Ishikawa (cell line): ENCODE measurements at regions not wholly inside any gene's neighbourhood (a gene's known extent, or its start where the extent isn't known, plus 50 kb on each side); places are given as distances from the start of the nearest gene placed in this dataset.

Experiments used
- CEBPB ChIP-seq: IDR thresholded peaks from 2 replicates; pipeline ENCODE4 v1.6.1; 2012
- CREB1 ChIP-seq: IDR thresholded peaks from 2 replicates; pipeline ENCODE4 v1.6.1; 2012; ENCODE audit warnings: low read depth
- EGR1 ChIP-seq: IDR thresholded peaks from 2 replicates; pipeline ENCODE4 v1.6.1; 2012
- EP300 ChIP-seq: IDR thresholded peaks from 2 replicates; pipeline ENCODE4 v1.6.1; 2012; ENCODE audit warnings: borderline replicate concordance
- FOXM1 ChIP-seq: IDR thresholded peaks from 2 replicates; pipeline ENCODE4 v1.6.1; 2012; ENCODE audit warnings: low read depth, borderline replicate concordance
- MAX ChIP-seq: IDR thresholded peaks from 2 replicates; pipeline ENCODE4 v1.6.1; 2012
- NFIC ChIP-seq: IDR thresholded peaks from 2 replicates; pipeline ENCODE4 v1.6.1; 2012
- RAD21 ChIP-seq: IDR thresholded peaks from 2 replicates; pipeline ENCODE4 v1.6.1; 2012; ENCODE audit warnings: low read depth
- REST ChIP-seq: IDR thresholded peaks from 2 replicates; pipeline ENCODE4 v1.6.1; 2012; ENCODE audit warnings: low read depth, mild to moderate bottlenecking
- TAF1 ChIP-seq: IDR thresholded peaks from 2 replicates; pipeline ENCODE4 v1.6.1; 2012; ENCODE audit warnings: low read depth, mild to moderate bottlenecking
- TCF12 ChIP-seq: IDR thresholded peaks from 2 replicates; pipeline ENCODE4 v1.6.1; 2012; ENCODE audit warnings: low read depth
- TEAD4 ChIP-seq: IDR thresholded peaks from 2 replicates; pipeline ENCODE4 v1.6.1; 2012
- USF1 ChIP-seq: IDR thresholded peaks from 2 replicates; pipeline ENCODE4 v1.6.1; 2012
- YY1 ChIP-seq: IDR thresholded peaks from 2 replicates; pipeline ENCODE4 v1.6.1; 2012; ENCODE audit warnings: low read depth
- ZBTB7A ChIP-seq: IDR thresholded peaks from 2 replicates; pipeline ENCODE4 v1.6.1; 2012; ENCODE audit warnings: low read depth

GRCh38 chr22:48754611-48755058 is 1073.0 kb downstream of the BRD1 start:
- TF ChIP-seq USF1: no peak

GRCh38 chr22:48753752-48754517 is 1073.7 kb downstream of the BRD1 start:
- TF ChIP-seq TAF1 (no peak), REST (no peak)

GRCh38 chr22:48753381-48753730 is 1074.3 kb downstream of the BRD1 start:
- no peak for TF ChIP-seq FOXM1
- no peak for TF ChIP-seq TAF1
- no peak for TF ChIP-seq YY1
- no peak for TF ChIP-seq EGR1
- no peak for TF ChIP-seq EP300
- no peak for TF ChIP-seq REST

- TF ChIP-seq EGR1 (no peak), CREB1 (no peak), TCF12 (no peak), CEBPB (no peak), USF1 (no peak), TAF1 (no peak), YY1 (no peak), FOXM1 (no peak), RAD21 (no peak), NFIC (no peak), ZBTB7A (no peak), EP300 (no peak)
Measured at GRCh38 chr22:48752451-48753380, 1075.0 kb downstream of the BRD1 start.

GRCh38 chr22:48751539-48752437 is 1075.9 kb downstream of the BRD1 start:
- no peak for TF ChIP-seq MAX

GRCh38 chr22:48750826-48751440 is 1076.7 kb downstream of the BRD1 start:
- TF ChIP-seq FOXM1 (no peak), TAF1 (no peak), EGR1 (no peak), USF1 (no peak), CEBPB (no peak), MAX (no peak), REST (no peak), EP300 (no peak), CREB1 (no peak), TEAD4 (no peak), TCF12 (no peak), NFIC (no peak), ZBTB7A (no peak), YY1 (no peak), RAD21 (no peak)
